Loucy (cell line): ENCODE measurements at regions not wholly inside any gene's neighbourhood (a gene's known extent, or its start where the extent isn't known, plus 50 kb on each side); places are given as distances from the start of the nearest gene placed in this dataset.

Experiments
- CTCF ChIP-seq: fragments of 200-600 bp; sonication (generic); conservative IDR thresholded peaks from 2 replicates; pipeline ENCODE4 v1.5.1; 2014; ENCODE audit warnings: mild to moderate bottlenecking, antibody characterized with exemption, low read length
- EZH2phosphoT487 ChIP-seq: fragments of 200-600 bp; IDR thresholded peaks from 2 replicates; pipeline ENCODE4 v1.6.1; 2018; ENCODE audit warnings: antibody characterized with exemption, mild to moderate bottlenecking, moderate library complexity, borderline replicate concordance

GRCh38 chr10:65090991-65091390, 1569.8 kb downstream of the REEP3 start:
- TF ChIP-seq CTCF: no peak
- TF ChIP-seq EZH2phosphoT487: no peak
